H1 (cell line): ENCODE measurements at regions not wholly inside any gene's neighbourhood (a gene's known extent, or its start where the extent isn't known, plus 50 kb on each side); places are given as distances from the start of the nearest gene placed in this dataset.

Source experiments
- ATF3 ChIP-seq: IDR thresholded peaks from 2 replicates; pipeline ENCODE4 v1.6.1; 2011; ENCODE audit warnings: low read depth, mild to moderate bottlenecking, low read length; ENCODE audit not compliant: insufficient read depth
- HDAC2 ChIP-seq, 2 experiments: fragments of 300-600 bp in 1 of 2; sonication (generic) in 1 of 2; IDR thresholded peaks; 2 replicates each; pipeline ENCODE4 v1.6.1; 2011 to 2012; ENCODE audit warnings: low read depth in 2 of 2, low read length in 2 of 2, mild to moderate bottlenecking in 2 of 2, moderate library complexity in 2 of 2, borderline replicate concordance in 1 of 2, inconsistent platforms in 1 of 2
- POLR2AphosphoS5 ChIP-seq: IDR thresholded peaks from 2 replicates; pipeline ENCODE4 v1.6.1; 2011; ENCODE audit warnings: low read depth, low read length
- SP2 ChIP-seq: IDR thresholded peaks from 2 replicates; pipeline ENCODE4 v1.6.1; 2012; ENCODE audit warnings: mild to moderate bottlenecking, low read length, inconsistent platforms
- SRF ChIP-seq: IDR thresholded peaks from 2 replicates; pipeline ENCODE4 v1.6.1; 2011; ENCODE audit warnings: mild to moderate bottlenecking, low read depth, low read length, moderate library complexity

DNA sequence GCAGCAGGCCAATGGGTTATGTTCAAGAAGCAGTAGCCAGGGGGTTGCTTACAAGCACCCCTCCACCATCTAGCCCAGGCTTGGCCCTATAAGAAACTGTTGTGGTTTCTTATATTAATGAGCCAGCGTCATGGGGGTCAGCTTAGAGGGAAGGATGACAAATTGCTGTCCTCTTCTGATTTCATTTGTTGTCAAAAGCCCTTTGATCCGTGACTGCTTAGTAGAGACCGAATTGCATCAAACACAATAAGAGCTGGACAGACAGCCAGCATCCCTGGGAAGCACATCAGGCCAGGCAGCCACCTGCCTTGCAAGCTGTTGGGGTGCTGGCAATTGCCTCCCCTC is 206.6 kb upstream of the SETBP1 start:
- TF ChIP-seq ATF3 (no peak), SP2 (no peak), SRF (no peak), HDAC2 (IDR thresholded peaks at IDR 0.05; ENCODE audit: borderline replicate concordance in 1 of 2, low read depth in 2 of 2, low read length in 2 of 2) (no peak), POLR2AphosphoS5 (no peak)
